Common myeloid progenitor, CD34-positive (primary cell): ENCODE measurements at regions not wholly inside any gene's neighbourhood (a gene's known extent, or its start where the extent isn't known, plus 50 kb on each side); places are given as distances from the start of the nearest gene placed in this dataset.
"Not testable (repeated sequence)": the region's sequence is repeated elsewhere in the genome, so short reads cannot be mapped to it uniquely, and the experiment has no call there.

Source experiments
- CTCF ChIA-PET: fragments of 350-600 bp; sonication (Branson Sonifier 250); formaldehyde crosslinking; loops from one replicate; lab custom pipeline; 2021; ENCODE audit warnings: antibody characterized with exemption; lab: Charles Lee
- POLR2A ChIA-PET: fragments of 350-600 bp; sonication (Branson Sonifier 250); formaldehyde crosslinking; loops from one replicate; lab custom pipeline; 2021; ENCODE audit warnings: antibody characterized with exemption; lab: Charles Lee
- DNase-seq, 3 donors: peaks; one replicate each; pipeline versions ENCODE4 v3.0.0 to v3.0.0-alpha.2; 2013
- H3K27ac ChIP-seq, 2 experiments: 1 replicate in 1 of 2; 2 replicates in 1 of 2; pipeline ENCODE4 v1.7.0; 2013; ENCODE audit warnings: inconsistent platforms in 2 of 2, low read length in 2 of 2, mild to moderate bottlenecking in 2 of 2, low read depth in 1 of 2, moderate library complexity in 1 of 2; ENCODE audit not compliant: severe bottlenecking in 2 of 2, insufficient read depth in 1 of 2, poor library complexity in 1 of 2
- H3K27me3 ChIP-seq, 5 experiments: replicated peaks in 2 of 5; 1 replicate in 3 of 5; 2 replicates in 2 of 5; pipeline versions ENCODE4 v1.6.1 to v1.7.0; 2013; ENCODE audit warnings: low read length in 4 of 5, mild to moderate bottlenecking in 2 of 5, moderate library complexity in 2 of 5, inconsistent platforms in 1 of 5; ENCODE audit not compliant: insufficient read depth in 5 of 5, control insufficient read depth in 4 of 5
- H3K36me3 ChIP-seq, 4 experiments: 1 replicate in 2 of 4; 2 replicates in 2 of 4; pipeline versions ENCODE4 v1.6.1 to v1.7.0; 2013; ENCODE audit warnings: low read length in 3 of 4, control low read depth in 1 of 4, mild to moderate bottlenecking in 1 of 4; ENCODE audit not compliant: control insufficient read depth in 4 of 4, insufficient read depth in 4 of 4
- H3K4me1 ChIP-seq, 4 experiments: 1 replicate in 3 of 4; 2 replicates in 1 of 4; pipeline versions ENCODE4 v1.6.1 to v1.7.1; 2013; ENCODE audit warnings: low read length in 3 of 4, mild to moderate bottlenecking in 3 of 4, control low read depth in 1 of 4, inconsistent platforms in 1 of 4, moderate library complexity in 1 of 4; ENCODE audit not compliant: control insufficient read depth in 4 of 4, insufficient read depth in 4 of 4; ENCODE audit errors: control extremely low read depth in 1 of 4
- H3K4me3 ChIP-seq, 7 experiments: 1 replicate in 4 of 7; 2 replicates in 3 of 7; pipeline versions ENCODE4 v1.5.1 to v1.7.0; 2013; ENCODE audit warnings: mild to moderate bottlenecking in 7 of 7, low read length in 6 of 7, moderate library complexity in 6 of 7, inconsistent platforms in 2 of 7, low read depth in 2 of 7, control low read depth in 1 of 7; ENCODE audit not compliant: insufficient read depth in 4 of 7, control insufficient read depth in 1 of 7; ENCODE audit errors: extremely low read depth in 1 of 7
- H3K9me3 ChIP-seq, 5 experiments: 1 replicate in 4 of 5; 2 replicates in 1 of 5; pipeline versions ENCODE4 v1.6.1 to v1.7.1; 2013; ENCODE audit warnings: low read length in 4 of 5, mild to moderate bottlenecking in 2 of 5, inconsistent platforms in 1 of 5, low read depth in 1 of 5, moderate library complexity in 1 of 5; ENCODE audit not compliant: control insufficient read depth in 4 of 5, insufficient read depth in 2 of 5; ENCODE audit errors: control extremely low read depth in 1 of 5
- WGBS: methylation state at CpG from one replicate; pipeline ENCODE4 v1.1.5; 2013; ENCODE audit not compliant: insufficient coverage; 5-methylcytosine and 5-hydroxymethylcytosine counted together

GRCh38 chr2:234861841-234862735, 89.7 kb upstream of the SH3BP4 start:
- H3K4me1 ChIP-seq = no peaks in the 10 kb centered on the region
- WGBS = 97% methylated on average over 11 of the region's 12 CpGs
- no peaks in the 10 kb centered on the region for H3K36me3 ChIP-seq
- no peak for DNase-seq
- ChIA-PET CTCF (no interaction called here), POLR2A (no interaction called here)
- peaks cover 0 to 2% (median 0%) of the 10 kb centered on the region in 5 experiments for H3K27me3 ChIP-seq
- no peak overlapping the region for H3K4me3 ChIP-seq
- no peak overlapping the region for H3K27ac ChIP-seq
- peaks cover 0 to 16% (median 5%) of the 10 kb centered on the region in 5 experiments for H3K9me3 ChIP-seq

GRCh38 chr2:234859330-234859872, 92.4 kb upstream of the SH3BP4 start:
- H3K36me3 ChIP-seq, POLR2A ChIA-PET, H3K4me3 ChIP-seq, H3K27ac ChIP-seq, CTCF ChIA-PET, H3K4me1 ChIP-seq, DNase-seq, H3K9me3 ChIP-seq, H3K27me3 ChIP-seq: not testable (repeated sequence)
- WGBS = 98% methylated on average over 8 of the region's 8 CpGs

DNA sequence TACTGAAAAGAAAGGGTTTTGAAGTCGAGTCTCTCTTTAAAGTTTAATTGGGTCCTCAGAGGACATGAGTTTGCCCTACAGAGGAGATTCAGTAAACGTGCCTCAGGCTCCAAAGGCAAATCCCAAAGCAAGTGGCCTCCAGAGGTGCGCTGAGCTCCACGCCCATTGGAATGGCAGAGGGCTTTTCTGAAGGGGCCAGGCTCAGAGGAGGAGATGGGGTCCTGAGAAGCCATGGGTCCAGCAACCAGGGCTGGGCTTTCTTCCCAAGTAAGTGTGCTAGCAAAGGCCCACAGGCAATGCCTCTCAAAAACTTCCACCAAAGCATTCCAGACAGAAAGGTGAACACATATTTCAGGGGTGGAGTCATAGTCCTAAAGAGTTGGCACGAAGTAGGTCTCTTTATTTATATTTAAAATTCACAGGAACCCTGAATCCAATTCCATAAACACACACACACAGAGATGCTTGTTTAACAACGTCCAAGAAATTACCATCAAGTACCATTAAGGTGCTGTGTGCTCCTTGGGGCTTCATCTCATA, 93.0 kb upstream of the SH3BP4 start:
- Histone ChIP-seq H3K36me3 (no peaks in the 10 kb centered on the region), H3K9me3 (peaks cover 0 to 6% (median 0%) of the 10 kb centered on the region in 5 experiments), H3K27ac (no peak overlapping the region), H3K4me1 (no peaks in the 10 kb centered on the region), H3K27me3 (peaks cover 0 to 2% (median 0%) of the 10 kb centered on the region in 5 experiments), H3K4me3 (no peak overlapping the region)
- POLR2A ChIA-PET = no interaction called here
- CTCF ChIA-PET = no interaction called here
- DNase-seq = no peak
- 94% methylated on average over 3 of the region's 6 CpGs for WGBS

GRCh38 chr2:234858145-234858544, 93.7 kb upstream of the SH3BP4 start:
- Histone ChIP-seq H3K36me3 (no peaks in the 10 kb centered on the region), H3K4me1 (no peaks in the 10 kb centered on the region), H3K4me3 (no peak overlapping the region), H3K27ac (no peak overlapping the region), H3K9me3 (peaks cover 0 to 6% (median 0%) of the 10 kb centered on the region in 5 experiments), H3K27me3 (peaks cover 0 to 2% (median 0%) of the 10 kb centered on the region in 5 experiments)
- no peak for DNase-seq
- ChIA-PET POLR2A (no interaction called here), CTCF (no interaction called here)
- 100% methylated on average over 3 of the region's 7 CpGs for WGBS

DNA sequence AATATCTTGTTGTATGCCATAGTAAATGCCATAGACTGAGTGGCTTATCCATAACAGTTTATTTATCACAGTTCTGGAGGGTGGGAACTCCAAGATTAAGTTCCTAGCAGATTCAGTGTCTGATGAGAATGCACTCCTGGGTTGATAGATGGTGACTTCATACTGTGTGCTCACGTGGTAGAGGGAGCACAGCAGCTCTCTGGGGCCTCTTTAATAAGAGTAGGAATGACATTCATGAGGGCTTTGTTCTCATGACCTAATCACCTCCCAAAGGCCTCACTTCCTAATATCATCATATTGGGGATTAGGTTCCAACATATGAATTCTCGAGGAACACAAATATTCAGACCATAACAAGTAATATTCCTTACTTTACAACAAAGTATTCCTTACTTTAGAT, 98.1 kb upstream of the SH3BP4 start:
- WGBS = no CpG with 5 or more reads among the region's 2 CpGs
- ChIA-PET CTCF (no interaction called here), POLR2A (no interaction called here)
- Histone ChIP-seq H3K27ac (no peak overlapping the region), H3K27me3 (no peaks in the 10 kb centered on the region), H3K36me3 (no peaks in the 10 kb centered on the region), H3K9me3 (peaks cover 0 to 10% (median 0%) of the 10 kb centered on the region in 5 experiments), H3K4me1 (peaks cover 0 to 2% (median 0%) of the 10 kb centered on the region in 4 experiments), H3K4me3 (no peak overlapping the region)
- no peak for DNase-seq

GRCh38 chr2:234852941-234853340, 98.9 kb upstream of the SH3BP4 start:
- CTCF ChIA-PET = no interaction called here

DNA sequence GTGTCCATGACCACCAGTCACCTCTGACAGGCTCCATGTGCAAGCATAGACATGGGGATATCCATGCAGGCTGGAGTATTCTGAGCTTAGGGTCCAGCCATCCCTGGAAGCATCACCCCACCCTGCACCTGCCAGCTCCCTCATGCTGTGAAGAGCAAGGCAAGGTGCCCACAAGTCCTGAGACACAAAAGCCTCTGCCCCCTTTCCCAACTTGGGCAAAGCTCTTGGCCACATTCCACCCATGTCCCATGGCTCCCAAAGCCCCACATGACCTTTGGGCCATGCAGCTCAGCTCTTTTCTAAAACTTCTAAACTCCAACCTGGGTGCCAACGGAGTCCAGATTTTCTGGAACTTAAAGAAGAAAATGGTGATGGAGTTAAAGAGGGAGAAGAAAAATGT, 99.8 kb upstream of the SH3BP4 start:
- no peak for DNase-seq
- ChIA-PET CTCF (interaction anchor here (1.2 kb wide), 1 partner anchor 28 kb away, joined by 3 read pairs; no protein-coding TSS in a partner anchor), POLR2A (no interaction called here)
- no CpG with 5 or more reads among the region's 1 CpG for WGBS
- Histone ChIP-seq H3K36me3 (no peaks in the 10 kb centered on the region), H3K27ac (no peak overlapping the region), H3K4me3 (no peak overlapping the region), H3K9me3 (peaks cover 0 to 10% (median 0%) of the 10 kb centered on the region in 5 experiments), H3K4me1 (peaks cover 0 to 2% (median 0%) of the 10 kb centered on the region in 4 experiments), H3K27me3 (no peaks in the 10 kb centered on the region)

More at GRCh38 chr2:234852941-234853340, 98.9 kb upstream of the SH3BP4 start:
- Histone ChIP-seq H3K4me1 (peaks cover 0 to 2% (median 0%) of the 10 kb centered on the region in 4 experiments), H3K27ac (no peak overlapping the region), H3K27me3 (no peaks in the 10 kb centered on the region), H3K36me3 (no peaks in the 10 kb centered on the region), H3K4me3 (no peak overlapping the region), H3K9me3 (peaks cover 0 to 10% (median 0%) of the 10 kb centered on the region in 5 experiments)
- WGBS = 96% methylated on average over 4 of the region's 5 CpGs
- DNase-seq = peak in 1 of 3 donors; percentile 17
- POLR2A ChIA-PET = no interaction called here
